ENCODE measurements at regions not wholly inside any gene's neighbourhood (a gene's known extent, or its start where the extent isn't known, plus 50 kb on each side); places are given as distances from the start of the nearest gene placed in this dataset.

GRCh38 chr1:172748201-172748600 lies 89.3 kb downstream of the FASLG start:
- POLR2A ChIA-PET, result no interaction called here

GRCh38 chr1:172751683-172752082 lies 92.8 kb downstream of the FASLG start:
- no peak for DNase-seq (ENCODE audit: low read depth, low spot score)
- no peak overlapping the region for H3K4me3 ChIP-seq (ENCODE audit: low read depth, low read length)
- no peaks in the 10 kb centered on the region for H3K27me3 ChIP-seq (ENCODE audit: control insufficient read depth, insufficient read depth, low read length)
- TF ChIP-seq, protein P1, sequence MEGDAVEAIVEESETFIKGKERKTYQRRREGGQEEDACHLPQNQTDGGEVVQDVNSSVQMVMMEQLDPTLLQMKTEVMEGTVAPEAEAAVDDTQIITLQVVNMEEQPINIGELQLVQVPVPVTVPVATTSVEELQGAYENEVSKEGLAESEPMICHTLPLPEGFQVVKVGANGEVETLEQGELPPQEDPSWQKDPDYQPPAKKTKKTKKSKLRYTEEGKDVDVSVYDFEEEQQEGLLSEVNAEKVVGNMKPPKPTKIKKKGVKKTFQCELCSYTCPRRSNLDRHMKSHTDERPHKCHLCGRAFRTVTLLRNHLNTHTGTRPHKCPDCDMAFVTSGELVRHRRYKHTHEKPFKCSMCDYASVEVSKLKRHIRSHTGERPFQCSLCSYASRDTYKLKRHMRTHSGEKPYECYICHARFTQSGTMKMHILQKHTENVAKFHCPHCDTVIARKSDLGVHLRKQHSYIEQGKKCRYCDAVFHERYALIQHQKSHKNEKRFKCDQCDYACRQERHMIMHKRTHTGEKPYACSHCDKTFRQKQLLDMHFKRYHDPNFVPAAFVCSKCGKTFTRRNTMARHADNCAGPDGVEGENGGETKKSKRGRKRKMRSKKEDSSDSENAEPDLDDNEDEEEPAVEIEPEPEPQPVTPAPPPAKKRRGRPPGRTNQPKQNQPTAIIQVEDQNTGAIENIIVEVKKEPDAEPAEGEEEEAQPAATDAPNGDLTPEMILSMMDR (IDR thresholded peaks at IDR 0.05; ENCODE audit: low read depth, low read length), result no peak
- CTCF ChIA-PET, result interaction anchor here (1.0 kb wide), 1 partner anchor 9 kb away, joined by 4 read pairs; no protein-coding TSS in a partner anchor
- no peak overlapping the region for H3K27ac ChIP-seq (ENCODE audit: low read depth, low read length)
- H3K9me3 ChIP-seq (ENCODE audit: control insufficient read depth, insufficient read depth, low read length), result peaks cover 7% of the 10 kb centered on the region
- POLR2A ChIA-PET, result no interaction called here

More at GRCh38 chr1:172748201-172748600, 89.3 kb downstream of the FASLG start:
- Histone ChIP-seq H3K4me3 (ENCODE audit: low read depth, low read length) (no peak overlapping the region), H3K27ac (ENCODE audit: low read depth, low read length) (no peak overlapping the region), H3K27me3 (ENCODE audit: control insufficient read depth, insufficient read depth, low read length) (no peaks in the 10 kb centered on the region), H3K9me3 (ENCODE audit: control insufficient read depth, insufficient read depth, low read length) (peaks cover 7% of the 10 kb centered on the region)
- CTCF ChIA-PET, result no interaction called here
- TF ChIP-seq, protein P1 (IDR thresholded peaks at IDR 0.05; ENCODE audit: low read depth, low read length), result no peak
- DNase-seq (ENCODE audit: low read depth, low spot score), result no peak

DNA sequence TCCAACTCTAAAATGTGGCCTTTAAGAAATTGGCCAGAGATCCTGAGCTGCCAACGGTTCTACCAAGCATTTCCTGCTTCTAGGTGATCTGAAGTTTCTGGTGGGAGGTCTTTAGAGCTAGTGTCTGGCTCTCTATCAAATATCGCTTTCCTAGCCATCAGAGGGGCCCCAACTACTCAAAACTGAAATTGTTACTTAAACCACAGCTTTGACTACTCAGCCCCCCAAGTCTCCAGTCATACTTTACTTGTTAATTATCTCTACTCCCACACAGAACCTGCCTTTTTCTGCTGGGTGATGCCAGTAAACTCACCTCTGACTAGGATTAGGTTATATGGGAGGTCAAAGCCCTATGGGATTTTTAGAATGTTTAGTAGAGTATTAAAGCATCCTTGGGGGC lies 95.1 kb downstream of the FASLG start:
- TF ChIP-seq, protein P1 (IDR thresholded peaks at IDR 0.05; ENCODE audit: low read depth, low read length), result no peak
- no peaks in the 10 kb centered on the region for H3K27me3 ChIP-seq (ENCODE audit: control insufficient read depth, insufficient read depth, low read length)
- DNase-seq (ENCODE audit: low read depth, low spot score), result no peak
- H3K4me3 ChIP-seq (ENCODE audit: low read depth, low read length), result no peak overlapping the region
- no peak overlapping the region for H3K27ac ChIP-seq (ENCODE audit: low read depth, low read length)
- ChIA-PET CTCF (interaction anchor here (1.5 kb wide), 1 partner anchor 12 kb away, joined by 5 read pairs; no protein-coding TSS in a partner anchor), POLR2A (no interaction called here)
- H3K9me3 ChIP-seq (ENCODE audit: control insufficient read depth, insufficient read depth, low read length), result no peaks in the 10 kb centered on the region; the same call in 1 of the 2 replicates

- H3K9me3 ChIP-seq (ENCODE audit: control insufficient read depth, insufficient read depth, low read length), result no peaks in the 10 kb centered on the region
- ChIA-PET CTCF (no interaction called here), POLR2A (no interaction called here)
- H3K27ac ChIP-seq (ENCODE audit: low read depth, low read length), result no peak overlapping the region
- no peak for DNase-seq (ENCODE audit: low read depth, low spot score)
- H3K4me3 ChIP-seq (ENCODE audit: low read depth, low read length), result no peak overlapping the region
- TF ChIP-seq, protein P1 (IDR thresholded peaks at IDR 0.05; ENCODE audit: low read depth, low read length), result no peak
- no peaks in the 10 kb centered on the region for H3K27me3 ChIP-seq (ENCODE audit: control insufficient read depth, insufficient read depth, low read length)
These were observed 95.7 kb downstream of the FASLG start for GRCh38 chr1:172754609-172755008.

- CTCF ChIA-PET, result interaction anchor here (2.3 kb wide), 1 partner anchor 10 kb away, joined by 8 read pairs; no protein-coding TSS in a partner anchor
- no peaks in the 10 kb centered on the region for H3K27me3 ChIP-seq (ENCODE audit: control insufficient read depth, insufficient read depth, low read length)
- H3K4me3 ChIP-seq (ENCODE audit: low read depth, low read length), result no peak overlapping the region
- DNase-seq (ENCODE audit: low read depth, low spot score), result no peak
- TF ChIP-seq, protein P1 (IDR thresholded peaks at IDR 0.05; ENCODE audit: low read depth, low read length), result no peak
- H3K27ac ChIP-seq (ENCODE audit: low read depth, low read length), result no peak overlapping the region
- POLR2A ChIA-PET, result no interaction called here
- H3K9me3 ChIP-seq (ENCODE audit: control insufficient read depth, insufficient read depth, low read length), result no peaks in the 10 kb centered on the region
These were observed 96.2 kb downstream of the FASLG start for GRCh38 chr1:172755099-172755498.
